ENCODE measurements at regions not wholly inside any gene's neighbourhood (a gene's known extent, or its start where the extent isn't known, plus 50 kb on each side); places are given as distances from the start of the nearest gene placed in this dataset.

- Histone ChIP-seq H3K4me3 (no peak overlapping the region), H3K36me3 (no peaks in the 10 kb centered on the region), H3K9me3 (no peaks in the 10 kb centered on the region), H3K27me3 (no peaks in the 10 kb centered on the region), H3K27ac (no peak overlapping the region), H3K4me1 (no peaks in the 10 kb centered on the region)
- DNase-seq (no peak), ATAC-seq (ENCODE audit: low FRiP score in 2 of 2) (no peak)
- WGBS, 2 donors: 58 to 66% methylated on average over 2 of the region's 2 CpGs
- no peak for TF ChIP-seq POLR2AphosphoS5 (IDR thresholded peaks at IDR 0.05)
- TF ChIP-seq EP300 (IDR thresholded peaks at IDR 0.05): no peak
- TF ChIP-seq POLR2A (IDR thresholded peaks at IDR 0.05): no peak
- TF ChIP-seq, protein P1, sequence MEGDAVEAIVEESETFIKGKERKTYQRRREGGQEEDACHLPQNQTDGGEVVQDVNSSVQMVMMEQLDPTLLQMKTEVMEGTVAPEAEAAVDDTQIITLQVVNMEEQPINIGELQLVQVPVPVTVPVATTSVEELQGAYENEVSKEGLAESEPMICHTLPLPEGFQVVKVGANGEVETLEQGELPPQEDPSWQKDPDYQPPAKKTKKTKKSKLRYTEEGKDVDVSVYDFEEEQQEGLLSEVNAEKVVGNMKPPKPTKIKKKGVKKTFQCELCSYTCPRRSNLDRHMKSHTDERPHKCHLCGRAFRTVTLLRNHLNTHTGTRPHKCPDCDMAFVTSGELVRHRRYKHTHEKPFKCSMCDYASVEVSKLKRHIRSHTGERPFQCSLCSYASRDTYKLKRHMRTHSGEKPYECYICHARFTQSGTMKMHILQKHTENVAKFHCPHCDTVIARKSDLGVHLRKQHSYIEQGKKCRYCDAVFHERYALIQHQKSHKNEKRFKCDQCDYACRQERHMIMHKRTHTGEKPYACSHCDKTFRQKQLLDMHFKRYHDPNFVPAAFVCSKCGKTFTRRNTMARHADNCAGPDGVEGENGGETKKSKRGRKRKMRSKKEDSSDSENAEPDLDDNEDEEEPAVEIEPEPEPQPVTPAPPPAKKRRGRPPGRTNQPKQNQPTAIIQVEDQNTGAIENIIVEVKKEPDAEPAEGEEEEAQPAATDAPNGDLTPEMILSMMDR (IDR thresholded peaks at IDR 0.05): no peak
These were observed 687.8 kb downstream of the DIAPH3 start for GRCh38 chr13:59475911-59476310.

GRCh38 chr13:59476366-59476765 is 687.4 kb downstream of the DIAPH3 start:
- no peak for ATAC-seq (ENCODE audit: low FRiP score in 2 of 2)
- no peaks in the 10 kb centered on the region for H3K9me3 ChIP-seq
- H3K4me3 ChIP-seq: no peak overlapping the region
- DNase-seq: no peak
- no peaks in the 10 kb centered on the region for H3K36me3 ChIP-seq
- WGBS, 2 donors: 39 to 60% methylated on average over 2 of the region's 2 CpGs
- H3K4me1 ChIP-seq: no peaks in the 10 kb centered on the region
- TF ChIP-seq POLR2AphosphoS5 (IDR thresholded peaks at IDR 0.05) (no peak), POLR2A (IDR thresholded peaks at IDR 0.05) (no peak), EP300 (IDR thresholded peaks at IDR 0.05) (no peak)
- TF ChIP-seq, protein P1 (IDR thresholded peaks at IDR 0.05): no peak
- H3K27ac ChIP-seq: no peak overlapping the region
- H3K27me3 ChIP-seq: no peaks in the 10 kb centered on the region

DNA sequence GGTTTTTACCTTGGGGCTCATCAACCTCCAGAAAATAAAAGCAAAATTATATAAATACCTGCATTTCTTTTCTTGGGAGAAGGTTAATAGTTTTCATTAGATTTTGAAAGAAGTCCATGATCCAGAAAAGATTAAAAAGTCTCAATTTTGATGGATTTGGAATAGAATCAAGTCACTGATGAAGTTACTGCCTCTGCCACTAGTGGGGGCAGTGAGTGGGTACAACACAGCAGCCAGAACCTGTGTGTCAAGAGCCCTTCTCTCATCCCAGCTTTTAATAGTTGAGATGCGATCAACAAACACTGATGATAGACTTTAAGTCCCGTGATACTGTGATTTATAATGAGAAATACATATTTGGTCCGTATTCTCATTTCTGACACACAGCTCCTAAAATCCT is 686.7 kb downstream of the DIAPH3 start:
- H3K27ac ChIP-seq: no peak overlapping the region
- H3K36me3 ChIP-seq: no peaks in the 10 kb centered on the region
- TF ChIP-seq EP300 (IDR thresholded peaks at IDR 0.05): no peak
- H3K9me3 ChIP-seq: no peaks in the 10 kb centered on the region
- ATAC-seq (ENCODE audit: low FRiP score in 2 of 2) (no peak), DNase-seq (no peak)
- H3K4me3 ChIP-seq: no peak overlapping the region
- no peaks in the 10 kb centered on the region for H3K4me1 ChIP-seq
- 90% methylated on average over 3 of the region's 3 CpGs for WGBS, 2 donors
- H3K27me3 ChIP-seq: no peaks in the 10 kb centered on the region

DNA sequence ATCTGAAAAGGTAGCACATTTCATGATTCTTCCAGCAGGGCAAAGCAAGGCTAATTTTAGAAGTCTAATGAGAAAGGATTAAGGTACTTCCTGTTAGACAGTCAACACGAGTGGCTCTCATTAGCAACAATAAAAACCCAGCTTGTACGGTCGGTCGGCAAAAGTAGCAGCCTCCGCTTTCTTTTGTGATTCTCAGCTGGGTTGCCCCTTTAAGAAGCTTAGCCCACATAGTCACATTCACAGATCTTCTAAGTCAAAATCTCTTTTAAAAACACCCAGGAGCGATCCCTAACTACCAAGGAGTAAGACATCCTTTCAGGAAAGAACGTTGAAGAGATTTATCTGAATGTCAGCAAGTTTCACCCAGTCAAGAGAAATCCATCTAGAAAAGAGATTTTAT is 684.8 kb downstream of the DIAPH3 start:
- TF ChIP-seq, protein P1 (IDR thresholded peaks at IDR 0.05): no peak
- TF ChIP-seq POLR2A (IDR thresholded peaks at IDR 0.05): no peak
- no peak for TF ChIP-seq POLR2AphosphoS5 (IDR thresholded peaks at IDR 0.05)
- TF ChIP-seq EP300 (IDR thresholded peaks at IDR 0.05): no peak
- H3K27ac ChIP-seq: no peak overlapping the region
- no peak for ATAC-seq (ENCODE audit: low FRiP score in 2 of 2)
- H3K36me3 ChIP-seq: no peaks in the 10 kb centered on the region
- no peaks in the 10 kb centered on the region for H3K27me3 ChIP-seq
- no peak for DNase-seq
- H3K9me3 ChIP-seq: no peaks in the 10 kb centered on the region
- WGBS, 2 donors: 66% methylated on average over 7 of the region's 7 CpGs
- peaks cover 0 to 3% (median 1%) of the 10 kb centered on the region in 4 donors for H3K4me1 ChIP-seq
- H3K4me3 ChIP-seq: no peak overlapping the region

GRCh38 chr13:59479629-59480028 is 684.1 kb downstream of the DIAPH3 start:
- 90 to 93% methylated on average over 3 of the region's 3 CpGs for WGBS, 2 donors

More at GRCh38 chr13:59479629-59480028, 684.1 kb downstream of the DIAPH3 start:
- peaks cover 0 to 3% (median 2%) of the 10 kb centered on the region in 4 donors for H3K4me1 ChIP-seq
- H3K4me3 ChIP-seq: no peak overlapping the region
- DNase-seq (no peak), ATAC-seq (ENCODE audit: low FRiP score in 2 of 2) (no peak)
- H3K9me3 ChIP-seq: no peaks in the 10 kb centered on the region
- H3K27me3 ChIP-seq: no peaks in the 10 kb centered on the region
- no peak for TF ChIP-seq POLR2AphosphoS5 (IDR thresholded peaks at IDR 0.05)
- no peak for TF ChIP-seq POLR2A (IDR thresholded peaks at IDR 0.05)
- TF ChIP-seq, protein P1 (IDR thresholded peaks at IDR 0.05): no peak
- TF ChIP-seq EP300 (IDR thresholded peaks at IDR 0.05): no peak
- H3K27ac ChIP-seq: no peak overlapping the region
- H3K36me3 ChIP-seq: no peaks in the 10 kb centered on the region

Data from upper lobe of left lung (tissue), 6 donors.